Neuronal stem cell (in vitro differentiated cells): ENCODE measurements at regions not wholly inside any gene's neighbourhood (a gene's known extent, or its start where the extent isn't known, plus 50 kb on each side); places are given as distances from the start of the nearest gene placed in this dataset.

Source experiments
- DNase-seq: peaks from one replicate; pipeline ENCODE4 v3.0.0-alpha.2; 2013; ENCODE audit warnings: low spot score
- H2AFZ ChIP-seq: one replicate; pipeline ENCODE4 v1.6.1; 2013; ENCODE audit warnings: mild to moderate bottlenecking, low read length, inconsistent platforms
- H2AK5ac ChIP-seq: 2 replicates; pipeline ENCODE4 v1.6.1; 2013; ENCODE audit warnings: low read depth, mild to moderate bottlenecking, inconsistent platforms, low read length, moderate library complexity, mixed read lengths
- H2BK120ac ChIP-seq: 2 replicates; pipeline ENCODE4 v1.6.1; 2013; ENCODE audit warnings: low read depth, mild to moderate bottlenecking, inconsistent platforms, low read length, moderate library complexity, mixed read lengths
- H2BK12ac ChIP-seq: one replicate; pipeline ENCODE4 v1.6.1; 2013; ENCODE audit warnings: low read length, inconsistent platforms
- H2BK15ac ChIP-seq: 2 replicates; pipeline ENCODE4 v1.6.1; 2013; ENCODE audit warnings: mild to moderate bottlenecking, low read length, inconsistent platforms, mixed read lengths
- H2BK5ac ChIP-seq: one replicate; pipeline ENCODE4 v1.6.1; 2013; ENCODE audit warnings: inconsistent platforms, mild to moderate bottlenecking, low read length, moderate library complexity
- H3K14ac ChIP-seq: one replicate; pipeline ENCODE4 v1.6.1; 2013; ENCODE audit warnings: low read length, inconsistent platforms
- H3K18ac ChIP-seq: 2 replicates; pipeline ENCODE4 v1.6.1; 2013; ENCODE audit warnings: low read length, inconsistent platforms
- H3K23ac ChIP-seq: 2 replicates; pipeline ENCODE4 v1.6.1; 2013; ENCODE audit warnings: low read depth, mild to moderate bottlenecking, mixed read lengths, low read length, inconsistent platforms; ENCODE audit not compliant: poor library complexity
- H3K27ac ChIP-seq: replicated peaks from 3 replicates; pipeline ENCODE4 v1.5.1; 2013; ENCODE audit warnings: low read length, inconsistent platforms
- H3K27me3 ChIP-seq, 3 experiments: 2 replicates each; pipeline ENCODE4 v1.6.1; 2013; ENCODE audit warnings: low read length in 3 of 3, mild to moderate bottlenecking in 2 of 3, inconsistent platforms in 1 of 3, low read depth in 1 of 3, mixed read lengths in 1 of 3, moderate library complexity in 1 of 3; ENCODE audit not compliant: control insufficient read depth in 3 of 3, insufficient read depth in 3 of 3
- H3K36me3 ChIP-seq, 2 donors: replicated peaks in 1 of 2; 2 replicates each; pipeline ENCODE4 v1.6.1; 2013; ENCODE audit warnings: low read length in 2 of 2; ENCODE audit not compliant: control insufficient read depth in 2 of 2, insufficient read depth in 2 of 2
- H3K4ac ChIP-seq: 2 replicates; pipeline ENCODE4 v1.6.1; 2013; ENCODE audit warnings: inconsistent platforms, mild to moderate bottlenecking, low read length, moderate library complexity
- H3K4me1 ChIP-seq, 2 donors: 1 replicate in 1 of 2; 2 replicates in 1 of 2; pipeline ENCODE4 v1.6.1; 2013; ENCODE audit warnings: low read length in 2 of 2, low read depth in 1 of 2; ENCODE audit not compliant: control insufficient read depth in 2 of 2, insufficient read depth in 1 of 2
- H3K4me2 ChIP-seq: one replicate; pipeline ENCODE4 v1.6.1; 2013; ENCODE audit warnings: mild to moderate bottlenecking, low read length, inconsistent platforms; ENCODE audit not compliant: insufficient read depth, poor library complexity, severe bottlenecking
- H3K4me3 ChIP-seq, 2 donors: 2 replicates each; pipeline ENCODE4 v1.5.1; 2013; ENCODE audit warnings: low read length in 2 of 2, mild to moderate bottlenecking in 2 of 2, inconsistent platforms in 1 of 2, moderate library complexity in 1 of 2
- H3K79me1 ChIP-seq: one replicate; pipeline ENCODE4 v1.6.1; 2013; ENCODE audit warnings: low read depth, mild to moderate bottlenecking, inconsistent platforms, low read length, moderate library complexity
- H3K9ac ChIP-seq: one replicate; pipeline ENCODE4 v1.6.1; 2013; ENCODE audit warnings: mild to moderate bottlenecking, low read depth, low read length, inconsistent platforms; ENCODE audit not compliant: poor library complexity
- H3K9me3 ChIP-seq, 2 donors: replicated peaks in 1 of 2; 2 replicates each; pipeline versions ENCODE3 to v1.6.1; 2013; ENCODE audit warnings: low read length in 2 of 2, mild to moderate bottlenecking in 2 of 2, inconsistent platforms in 1 of 2, low read depth in 1 of 2, mixed read lengths in 1 of 2, moderate library complexity in 1 of 2; ENCODE audit not compliant: control insufficient read depth in 2 of 2, insufficient read depth in 1 of 2
- H4K8ac ChIP-seq: one replicate; pipeline ENCODE4 v1.6.1; 2013; ENCODE audit warnings: low read depth, mild to moderate bottlenecking, inconsistent platforms, low read length, moderate library complexity
- H4K91ac ChIP-seq: one replicate; pipeline ENCODE4 v1.6.1; 2013; ENCODE audit warnings: low read length, low read depth, mild to moderate bottlenecking, inconsistent platforms; ENCODE audit not compliant: poor library complexity
- WGBS, 2 donors: extraction: QIAGEN DNeasy Blood & Tissue Kit; methylation state at CpG; one replicate each; pipeline ENCODE4 v1.1.7; 2013; ENCODE audit warnings: missing lambda C conversion rate in 2 of 2, mixed read lengths in 1 of 2; ENCODE audit not compliant: insufficient read length in 2 of 2, insufficient replicate concordance in 1 of 2; ENCODE audit errors: extremely low coverage in 2 of 2; 5-methylcytosine and 5-hydroxymethylcytosine counted together

DNA sequence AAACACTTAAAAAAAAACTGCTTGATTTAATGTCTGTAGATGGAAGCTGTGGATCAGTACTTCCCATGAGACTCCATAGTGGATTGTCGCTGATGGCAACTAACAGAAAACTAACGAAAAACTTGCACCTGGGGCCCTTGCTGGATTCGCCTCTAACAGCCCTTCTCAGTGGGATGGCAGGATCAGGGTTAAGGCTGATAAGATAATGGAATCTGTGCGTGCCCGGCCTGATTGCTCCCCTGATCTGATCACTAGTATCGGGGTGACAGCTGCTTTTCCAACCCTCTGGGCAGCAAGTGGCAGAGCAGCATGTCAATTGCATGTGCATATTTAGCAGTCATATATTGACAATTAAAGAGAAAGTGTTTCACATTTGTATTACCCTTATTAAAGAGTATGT is 185.8 kb upstream of the ELAVL2 start:
- no peak overlapping the region for H3K14ac ChIP-seq
- H2AFZ ChIP-seq, result peak overlapping the region; percentile 67
- H3K4ac ChIP-seq, result no peak overlapping the region
- no peak overlapping the region for H4K8ac ChIP-seq
- H2BK120ac ChIP-seq, result no peak overlapping the region
- H3K4me1 ChIP-seq, result peaks cover 2 to 19% of the 10 kb centered on the region in 2 donors
- H3K27ac ChIP-seq, result no peak overlapping the region
- no peak overlapping the region for H3K4me3 ChIP-seq
- H3K9me3 ChIP-seq, result no peaks in the 10 kb centered on the region
- no peaks in the 10 kb centered on the region for H3K36me3 ChIP-seq
- no peak overlapping the region for H3K18ac ChIP-seq
- DNase-seq, result no peak
- WGBS, 2 donors, result no CpG with 5 or more reads among the region's 6 CpGs
- no peak overlapping the region for H2AK5ac ChIP-seq
- no peak overlapping the region for H2BK15ac ChIP-seq
- no peak overlapping the region for H3K23ac ChIP-seq
- no peak overlapping the region for H4K91ac ChIP-seq
- H3K9ac ChIP-seq, result no peak overlapping the region
- H2BK5ac ChIP-seq, result no peak overlapping the region
- no peak overlapping the region for H2BK12ac ChIP-seq
- no peaks in the 10 kb centered on the region for H3K27me3 ChIP-seq
- H3K4me2 ChIP-seq, result peak overlapping the region; percentile 11
- H3K79me1 ChIP-seq, result no peaks in the 10 kb centered on the region

DNA sequence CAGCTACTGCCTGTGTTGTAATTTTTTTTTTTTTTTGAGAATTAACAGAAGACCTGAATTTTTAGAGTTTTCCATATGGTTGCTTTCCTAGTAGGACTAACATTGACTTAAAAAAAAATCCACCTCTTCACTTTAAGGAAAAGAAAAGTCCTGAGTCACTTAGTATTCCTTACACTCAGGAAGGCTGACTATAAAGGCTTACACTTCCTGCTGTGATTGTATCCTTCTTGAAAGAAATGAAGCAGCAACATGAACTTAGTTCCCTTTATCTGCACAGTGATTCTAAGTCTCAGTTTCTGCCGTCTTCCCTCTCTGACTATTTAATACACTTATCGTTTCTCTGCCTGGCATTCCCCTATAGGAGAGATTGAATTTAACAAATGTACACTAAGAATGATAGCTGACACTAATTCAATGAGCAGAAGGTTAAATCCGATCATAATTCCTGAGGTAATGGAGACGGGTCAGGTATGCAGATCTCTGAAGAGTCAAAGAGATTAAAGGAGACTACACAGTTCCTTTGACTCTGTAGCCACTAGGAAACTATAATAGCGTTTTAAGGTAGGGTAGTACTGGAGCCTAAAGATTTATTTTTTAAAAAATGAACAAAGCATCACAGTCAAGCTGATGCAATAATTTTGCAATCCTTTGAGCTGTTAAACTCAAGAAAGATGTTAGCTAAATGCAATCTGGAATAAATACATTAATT is 185.1 kb upstream of the ELAVL2 start:
- Histone ChIP-seq H2AK5ac (no peak overlapping the region), H3K18ac (no peak overlapping the region), H3K23ac (no peak overlapping the region), H3K36me3 (no peaks in the 10 kb centered on the region), H3K9ac (no peak overlapping the region), H3K27ac (no peak overlapping the region), H3K79me1 (no peaks in the 10 kb centered on the region), H3K4me2 (no peak overlapping the region), H2BK120ac (no peak overlapping the region), H2AFZ (peak overlapping the region; percentile 80), H4K8ac (no peak overlapping the region), H3K4me3 (peak overlapping the region in 1 of 2 donors; percentile 21), H2BK12ac (no peak overlapping the region), H4K91ac (no peak overlapping the region), H3K4ac (no peak overlapping the region), H3K27me3 (no peaks in the 10 kb centered on the region), H2BK15ac (no peak overlapping the region), H2BK5ac (no peak overlapping the region), H3K14ac (no peak overlapping the region), H3K9me3 (no peaks in the 10 kb centered on the region), H3K4me1 (peaks cover 2 to 19% of the 10 kb centered on the region in 2 donors)
- WGBS, 2 donors, result no CpG with 5 or more reads among the region's 5 CpGs
- no peak for DNase-seq

- Histone ChIP-seq H4K8ac (no peak overlapping the region), H2AK5ac (no peak overlapping the region), H3K23ac (no peak overlapping the region), H3K9me3 (no peaks in the 10 kb centered on the region), H3K27ac (no peak overlapping the region), H3K4me3 (no peak overlapping the region), H3K4ac (no peak overlapping the region), H3K27me3 (no peaks in the 10 kb centered on the region), H3K14ac (no peak overlapping the region), H3K9ac (no peak overlapping the region), H4K91ac (no peak overlapping the region), H3K36me3 (no peaks in the 10 kb centered on the region), H2BK120ac (no peak overlapping the region), H3K79me1 (no peaks in the 10 kb centered on the region), H2BK15ac (no peak overlapping the region), H3K4me1 (peaks cover 2 to 19% of the 10 kb centered on the region in 2 donors), H3K18ac (no peak overlapping the region), H2BK5ac (no peak overlapping the region), H2BK12ac (no peak overlapping the region), H2AFZ (no peak overlapping the region), H3K4me2 (no peak overlapping the region)
- no CpG with 5 or more reads among the region's 2 CpGs for WGBS, 2 donors
- no peak for DNase-seq
Measured at GRCh38 chr9:24009322-24009721, 183.3 kb upstream of the ELAVL2 start.

DNA sequence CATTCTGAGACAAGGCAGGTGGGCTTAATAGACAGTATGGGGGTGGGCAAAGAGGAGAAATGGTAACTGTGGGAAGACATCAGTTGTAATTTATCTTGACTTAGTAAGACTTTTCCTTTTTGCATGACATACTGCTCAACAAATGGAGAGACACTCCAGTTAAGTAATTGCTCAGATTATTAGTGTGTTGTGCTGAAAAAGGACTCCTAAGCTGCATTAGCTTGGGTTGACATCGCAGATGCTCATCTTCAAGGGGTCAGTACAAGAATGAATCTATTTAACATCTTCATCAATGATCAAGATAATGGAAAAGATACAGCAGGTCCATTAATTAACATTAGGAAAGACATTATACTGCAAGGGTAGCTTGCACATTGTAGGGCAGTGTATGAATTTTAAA is 181.1 kb upstream of the ELAVL2 start:
- H3K27me3 ChIP-seq, result no peaks in the 10 kb centered on the region
- H4K8ac ChIP-seq, result no peak overlapping the region
- H3K4me1 ChIP-seq, result peaks cover 2 to 15% of the 10 kb centered on the region in 2 donors
- H3K27ac ChIP-seq, result no peak overlapping the region
- H2BK15ac ChIP-seq, result no peak overlapping the region
- H3K4me2 ChIP-seq, result no peak overlapping the region
- no peak overlapping the region for H3K23ac ChIP-seq
- H3K9ac ChIP-seq, result no peak overlapping the region
- H3K9me3 ChIP-seq, result no peaks in the 10 kb centered on the region
- H2BK12ac ChIP-seq, result no peak overlapping the region
- H4K91ac ChIP-seq, result no peak overlapping the region
- no peak overlapping the region for H2AK5ac ChIP-seq
- H2BK5ac ChIP-seq, result no peak overlapping the region
- H3K18ac ChIP-seq, result no peak overlapping the region
- WGBS, 2 donors, result no CpG with 5 or more reads among the region's 1 CpG
- H3K36me3 ChIP-seq, result no peaks in the 10 kb centered on the region
- no peak overlapping the region for H2AFZ ChIP-seq
- H3K4ac ChIP-seq, result no peak overlapping the region
- no peaks in the 10 kb centered on the region for H3K79me1 ChIP-seq
- H3K4me3 ChIP-seq, result no peak overlapping the region
- H2BK120ac ChIP-seq, result no peak overlapping the region
- H3K14ac ChIP-seq, result no peak overlapping the region
- DNase-seq, result no peak
